GM21528 (cell line): ENCODE measurements at regions not wholly inside any gene's neighbourhood (a gene's known extent, or its start where the extent isn't known, plus 50 kb on each side); places are given as distances from the start of the nearest gene placed in this dataset.

Source experiments
- ATAC-seq: cut with Tn5 transposase; IDR thresholded peaks from one replicate; pipeline ENCODE4 v1.9.1; 2021; ENCODE audit warnings: mild to moderate bottlenecking, moderate library complexity; ENCODE audit not compliant: unreplicated experiment, low FRiP score

- no peak for ATAC-seq
These were observed 50.7 kb upstream of the SPATA12 start for GRCh38 chr3:57009802-57010201.

GRCh38 chr3:57009367-57009766, 51.1 kb upstream of the SPATA12 start:
- no peak for ATAC-seq

- no peak for ATAC-seq
These were observed 52.7 kb upstream of the SPATA12 start for GRCh38 chr3:57007521-57008460.

- ATAC-seq: no peak
These were observed 53.5 kb upstream of the SPATA12 start for GRCh38 chr3:57006949-57007419.

- ATAC-seq: no peak
These were observed 54.2 kb upstream of the SPATA12 start for GRCh38 chr3:57006179-57006657.

GRCh38 chr3:57004229-57004628, 56.2 kb upstream of the SPATA12 start:
- ATAC-seq: no peak

- ATAC-seq: no peak
These were observed 56.8 kb upstream of the SPATA12 start for GRCh38 chr3:57003676-57004075.

- no peak for ATAC-seq
These were observed 59.1 kb upstream of the SPATA12 start for GRCh38 chr3:57001356-57001755.

GRCh38 chr3:57000012-57000411, 60.5 kb upstream of the SPATA12 start:
- no peak for ATAC-seq

- no peak for ATAC-seq
These were observed 60.9 kb upstream of the SPATA12 start for GRCh38 chr3:56999547-56999946.

GRCh38 chr3:56998076-56998529, 62.4 kb upstream of the SPATA12 start:
- ATAC-seq: no peak

- no peak for ATAC-seq
These were observed 62.8 kb upstream of the SPATA12 start for GRCh38 chr3:56997675-56998074.

- no peak for ATAC-seq
These were observed 63.4 kb upstream of the SPATA12 start for GRCh38 chr3:56997041-56997440.

GRCh38 chr3:56994391-56994790, 66.1 kb upstream of the SPATA12 start:
- no peak for ATAC-seq

GRCh38 chr3:56990641-56991015, 69.8 kb upstream of the SPATA12 start:
- no peak for ATAC-seq

- ATAC-seq: no peak
These were observed 70.4 kb upstream of the SPATA12 start for GRCh38 chr3:56989977-56990640.

- ATAC-seq: no peak
These were observed 71.1 kb upstream of the SPATA12 start for GRCh38 chr3:56989169-56989976.

- no peak for ATAC-seq
These were observed 71.9 kb upstream of the SPATA12 start for GRCh38 chr3:56988458-56989168.

- ATAC-seq: no peak
These were observed 73.1 kb upstream of the SPATA12 start for GRCh38 chr3:56987238-56987895.
